ENCODE measurements at regions not wholly inside any gene's neighbourhood (a gene's known extent, or its start where the extent isn't known, plus 50 kb on each side); places are given as distances from the start of the nearest gene placed in this dataset.

GRCh38 chr3:76669322-76669721, 370.6 kb upstream of the ROBO2 start:
- Histone ChIP-seq H3K4me3 (ENCODE audit: extremely low read depth in 1 of 4, insufficient read depth in 2 of 4, low read depth in 3 of 4, low read length in 4 of 4) (no peak overlapping the region), H3K14ac (ENCODE audit: insufficient read length) (no peak overlapping the region), H3K79me1 (ENCODE audit: low read depth, low read length) (no peaks in the 10 kb centered on the region), H4K91ac (replicated peaks; ENCODE audit: insufficient read length, low read length) (no peak overlapping the region), H3K4ac (replicated peaks; ENCODE audit: insufficient read length, low read depth, low read length) (no peak overlapping the region), H4K20me1 (replicated peaks in 1 of 2; ENCODE audit: control insufficient read depth in 1 of 2, insufficient read depth in 2 of 2, low read length in 2 of 2) (no peaks in the 10 kb centered on the region), H2BK15ac (ENCODE audit: low read length) (no peak overlapping the region), H3K79me2 (ENCODE audit: control insufficient read depth in 1 of 2, insufficient read depth in 2 of 2, low read length in 2 of 2) (no peaks in the 10 kb centered on the region), H3K23ac (ENCODE audit: insufficient read length) (no peak overlapping the region), H2BK5ac (ENCODE audit: low read depth, low read length) (no peak overlapping the region), H3K9me3 (ENCODE audit: insufficient read depth in 2 of 2, low read depth in 1 of 2, low read length in 1 of 2) (no peaks in the 10 kb centered on the region), H4K5ac (ENCODE audit: insufficient read length, low read depth, low read length) (no peak overlapping the region), H2AFZ (ENCODE audit: low read length) (0 out of 2 replicates have a peak overlapping the region, but pooled peaks have one; percentile 3), H2BK20ac (ENCODE audit: low read length) (no peak overlapping the region), H3K27ac (ENCODE audit: low read depth, low read length) (no peak overlapping the region), H3K27me3 (replicated peaks in 1 of 4; ENCODE audit: control insufficient read depth in 3 of 4, extremely low read depth in 1 of 4, insufficient read depth in 3 of 4, low read length in 3 of 4) (no peaks in the 10 kb centered on the region), H2AK5ac (ENCODE audit: low read depth, low read length) (no peak overlapping the region), H4K8ac (ENCODE audit: extremely low read depth, insufficient read depth, low read length) (no peak overlapping the region), H3K36me3 (ENCODE audit: control insufficient read depth in 2 of 4, insufficient read depth in 4 of 4, low read length in 3 of 4) (no peaks in the 10 kb centered on the region), H2BK120ac (replicated peaks; ENCODE audit: low read depth, low read length) (no peak overlapping the region), H3K4me2 (ENCODE audit: insufficient read depth in 1 of 2, low read depth in 2 of 2, low read length in 2 of 2) (no peak overlapping the region), H3K23me2 (ENCODE audit: low read depth, low read length) (no peaks in the 10 kb centered on the region), H3K56ac (replicated peaks; ENCODE audit: insufficient read length, low read depth, low read length) (no peak overlapping the region), H3K9ac (replicated peaks in 1 of 4; ENCODE audit: extremely low read depth in 1 of 4, low read depth in 3 of 4, low read length in 3 of 4) (no peak overlapping the region), H3K4me1 (replicated peaks in 1 of 4; ENCODE audit: control insufficient read depth in 3 of 4, insufficient read depth in 4 of 4, low read length in 3 of 4) (no peaks in the 10 kb centered on the region), H3K18ac (ENCODE audit: extremely low read depth, low read length) (no peak overlapping the region), H2BK12ac (ENCODE audit: low read depth, low read length) (no peak overlapping the region)
- 94% methylated on average over 5 of the region's 5 CpGs; no CpG with 5 or more reads in 1 of the 2 experiments for WGBS, 2 experiments (ENCODE audit: extremely low coverage in 1 of 2, insufficient coverage in 1 of 2, insufficient read length in 1 of 2, insufficient replicate concordance in 2 of 2, low coverage in 1 of 2, low lambda C conversion rate in 2 of 2, missing lambda C conversion rate in 1 of 2)
- POLR2A ChIA-PET (ENCODE audit: partially characterized antibody), result interaction anchor here (0.6 kb wide), 1 partner anchor 55 kb away, joined by 3 read pairs; no protein-coding TSS in a partner anchor
- CTCF ChIA-PET (ENCODE audit: partially characterized antibody), result interaction anchor here (1.3 kb wide), 1 partner anchor 17 kb away, joined by 3 read pairs; no protein-coding TSS in a partner anchor
- no peak for DNase-seq (ENCODE audit: low read depth in 1 of 2, low spot score in 2 of 2)
- no peak for FAIRE-seq
- TF ChIP-seq SP4 (IDR thresholded peaks at IDR 0.05; ENCODE audit: low read length) (no peak), RFX5 (IDR thresholded peaks at IDR 0.05; ENCODE audit: borderline replicate concordance, low read depth, low read length) (no peak), SAP30 (IDR thresholded peaks at IDR 0.05; ENCODE audit: insufficient read depth, insufficient replicate concordance, low read length) (no peak), CTBP2 (IDR thresholded peaks at IDR 0.05; ENCODE audit: borderline replicate concordance, insufficient read depth, insufficient read length, low read length) (no peak), FOSL1 (IDR thresholded peaks at IDR 0.05; ENCODE audit: insufficient read depth, low read depth, low read length) (no peak), TAF1 (IDR thresholded peaks at IDR 0.05; ENCODE audit: low read depth, low read length) (no peak), EP300 (IDR thresholded peaks at IDR 0.05; ENCODE audit: borderline replicate concordance in 1 of 2, low read depth in 2 of 2, low read length in 2 of 2) (no peak), SP2 (IDR thresholded peaks at IDR 0.05; ENCODE audit: low read length) (no peak), BCL11A (IDR thresholded peaks at IDR 0.05; ENCODE audit: low read depth in 2 of 2, low read length in 2 of 2) (no peak), ZNF274 (IDR thresholded peaks at IDR 0.05; ENCODE audit: borderline replicate concordance, extremely low read depth, low read length) (no peak), SRF (IDR thresholded peaks at IDR 0.05; ENCODE audit: low read depth, low read length) (no peak), ASH2L (IDR thresholded peaks at IDR 0.05; ENCODE audit: low read length) (no peak), SIRT6 (IDR thresholded peaks at IDR 0.05; ENCODE audit: low read length) (no peak), HDAC6 (IDR thresholded peaks at IDR 0.05; ENCODE audit: low read depth, low read length) (no peak)

Data from H1 (cell line).